Stimulated activated CD4-positive, alpha-beta T cell treated with anti-CD3 and anti-CD28 coated beads, Interleukin-2, amount 100 ng/mL, for 24 hours (primary cell): ENCODE measurements at regions not wholly inside any gene's neighbourhood (a gene's known extent, or its start where the extent isn't known, plus 50 kb on each side); places are given as distances from the start of the nearest gene placed in this dataset.
"Not testable (repeated sequence)": the region's sequence is repeated elsewhere in the genome, so short reads cannot be mapped to it uniquely, and the experiment has no call there.

Experiments used
- DNase-seq, 2 donors: peaks; one replicate each; pipeline ENCODE4 v3.0.0-alpha.2; 2020

GRCh38 chr1:194358208-194358581, 1171.8 kb upstream of the B3GALT2 start:
- DNase-seq = no peak

- DNase-seq = not testable (repeated sequence)
Measured at GRCh38 chr1:194357573-194358207, 1171.3 kb upstream of the B3GALT2 start.

GRCh38 chr1:194355488-194356106, 1169.2 kb upstream of the B3GALT2 start:
- no peak for DNase-seq

- DNase-seq = no peak
Measured at GRCh38 chr1:194353121-194353520, 1166.7 kb upstream of the B3GALT2 start.

DNA sequence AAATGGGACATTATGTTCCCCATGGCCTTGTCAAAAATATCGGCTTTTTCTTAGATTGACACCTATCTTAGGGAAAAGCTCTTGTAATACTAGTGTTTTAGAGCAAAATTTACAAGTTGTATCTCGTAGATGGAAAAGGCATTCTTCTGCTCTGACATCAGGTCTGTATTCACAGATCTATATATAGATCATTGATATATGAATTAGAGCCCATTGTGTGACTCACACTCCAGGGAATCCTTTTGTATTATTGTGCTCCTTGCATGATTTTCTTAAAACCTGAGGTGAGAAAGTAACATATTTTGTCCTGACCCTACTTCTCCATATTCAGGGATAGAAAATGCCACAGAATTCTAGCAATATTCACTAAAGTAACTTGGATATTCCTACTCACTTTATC, 1160.8 kb upstream of the B3GALT2 start:
- DNase-seq = no peak

GRCh38 chr1:194342484-194343262, 1156.3 kb upstream of the B3GALT2 start:
- DNase-seq = no peak

- no peak for DNase-seq
Measured at GRCh38 chr1:194341587-194341986, 1155.2 kb upstream of the B3GALT2 start.

GRCh38 chr1:194339471-194339870, 1153.1 kb upstream of the B3GALT2 start:
- no peak for DNase-seq

DNA sequence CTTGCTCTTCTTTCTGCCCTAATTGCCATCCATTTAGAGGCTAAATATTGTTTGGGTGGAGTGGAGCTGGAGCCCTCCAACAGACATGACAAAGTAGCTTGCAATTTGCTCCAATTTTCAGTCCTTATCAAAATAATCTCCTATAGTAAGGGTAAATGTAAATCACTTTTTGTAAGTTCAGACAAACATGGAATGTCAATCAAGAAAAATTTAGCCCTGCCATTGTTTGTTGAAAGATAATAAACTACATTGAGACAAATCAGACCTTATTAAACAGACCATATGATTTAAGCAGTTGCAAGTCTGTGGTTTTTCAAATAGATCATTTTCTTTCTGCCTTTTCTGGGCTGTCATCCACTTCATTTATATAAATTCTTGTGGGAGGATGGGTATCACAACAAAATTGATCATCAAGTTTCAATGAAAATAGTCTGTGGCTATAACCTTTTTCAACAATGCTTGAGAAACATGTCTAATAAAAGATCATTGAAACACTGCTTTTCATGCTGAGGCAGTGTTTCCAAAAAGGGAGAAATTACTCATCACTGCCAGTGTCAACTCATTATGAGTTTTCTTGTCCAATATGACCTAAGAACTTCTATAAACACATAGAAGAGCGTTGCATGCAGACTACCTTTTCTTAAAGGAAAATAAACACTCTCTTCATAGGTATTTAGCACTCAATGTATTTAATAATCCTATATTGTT, 1152.0 kb upstream of the B3GALT2 start:
- no peak for DNase-seq

- no peak for DNase-seq
Measured at GRCh38 chr1:194333240-194333639, 1146.8 kb upstream of the B3GALT2 start.

GRCh38 chr1:194331758-194332157, 1145.3 kb upstream of the B3GALT2 start:
- DNase-seq = no peak

- no peak for DNase-seq
Measured at GRCh38 chr1:194322751-194323150, 1136.3 kb upstream of the B3GALT2 start.

DNA sequence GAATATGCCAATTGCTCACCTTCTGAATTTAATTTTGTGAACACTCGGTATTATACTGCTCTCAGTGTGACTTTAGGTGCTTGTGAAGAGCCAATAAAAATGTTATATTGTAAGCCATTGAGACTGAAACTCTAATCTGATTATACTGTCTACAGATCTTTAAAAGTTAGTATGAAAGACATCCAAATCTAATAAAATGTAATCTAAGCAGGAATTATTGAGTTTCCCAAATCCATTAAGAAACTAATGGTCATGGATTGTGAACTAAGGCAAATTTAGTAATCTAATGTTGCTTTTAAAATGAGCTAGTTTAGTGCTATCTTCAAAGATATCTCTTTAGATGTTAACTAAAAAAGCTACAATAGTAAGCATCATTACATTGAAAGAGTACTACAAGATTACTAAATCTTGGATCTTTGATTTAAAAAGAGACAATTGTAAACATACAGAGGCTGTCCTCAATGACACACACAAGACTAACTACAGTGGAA, 1132.4 kb upstream of the B3GALT2 start:
- no peak for DNase-seq

- no peak for DNase-seq
Measured at GRCh38 chr1:194309697-194310096, 1123.3 kb upstream of the B3GALT2 start.

DNA sequence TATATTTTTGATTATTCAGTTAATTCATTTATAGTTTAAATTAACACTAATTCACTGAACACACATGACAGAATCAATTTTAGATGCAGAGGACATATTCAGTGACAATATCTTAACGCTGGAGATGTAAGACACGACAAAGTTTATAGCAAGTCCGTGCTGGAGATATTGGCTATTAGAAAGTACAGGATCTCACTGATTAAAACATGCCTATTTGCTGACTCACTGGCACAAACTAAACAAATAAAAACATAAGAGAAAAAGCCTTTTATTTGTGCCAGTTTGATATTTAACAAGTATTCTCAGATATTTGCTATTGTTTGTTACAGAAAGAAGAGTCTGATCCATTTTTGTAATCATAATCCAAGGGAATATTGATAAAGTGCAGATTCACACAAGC, 1122.9 kb upstream of the B3GALT2 start:
- DNase-seq = no peak

GRCh38 chr1:194300776-194301175, 1114.4 kb upstream of the B3GALT2 start:
- no peak for DNase-seq

- no peak for DNase-seq
Measured at GRCh38 chr1:194300340-194300739, 1113.9 kb upstream of the B3GALT2 start.

DNA sequence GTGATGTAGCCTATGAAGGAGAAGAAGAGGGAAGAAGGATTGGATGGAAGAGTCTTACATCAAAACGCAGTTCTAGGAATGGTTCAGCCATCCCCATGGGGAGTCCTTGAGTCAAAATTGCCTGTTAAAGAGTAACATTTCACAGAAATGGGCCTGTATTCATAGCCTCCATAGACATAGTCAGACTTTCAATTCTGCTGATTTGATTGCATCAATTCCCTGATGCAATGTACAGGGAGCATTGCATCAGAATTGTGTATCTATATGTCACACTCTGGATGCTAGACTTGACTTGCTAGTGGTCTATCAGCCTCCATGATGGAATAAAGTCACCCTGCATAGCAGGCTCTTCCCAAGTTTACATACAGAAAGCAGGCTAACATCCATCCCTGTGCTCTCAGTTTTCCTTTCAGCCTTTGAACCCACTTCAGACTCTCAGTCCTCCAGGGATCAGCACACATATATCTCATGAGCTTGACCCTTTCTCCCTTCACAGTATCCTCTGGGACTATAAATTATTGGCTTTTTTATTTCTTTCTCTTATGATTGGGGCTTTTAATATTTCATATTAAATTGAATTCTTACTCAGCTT, 1111.7 kb upstream of the B3GALT2 start:
- DNase-seq = no peak

- no peak for DNase-seq
Measured at GRCh38 chr1:194297094-194297493, 1110.7 kb upstream of the B3GALT2 start.

DNA sequence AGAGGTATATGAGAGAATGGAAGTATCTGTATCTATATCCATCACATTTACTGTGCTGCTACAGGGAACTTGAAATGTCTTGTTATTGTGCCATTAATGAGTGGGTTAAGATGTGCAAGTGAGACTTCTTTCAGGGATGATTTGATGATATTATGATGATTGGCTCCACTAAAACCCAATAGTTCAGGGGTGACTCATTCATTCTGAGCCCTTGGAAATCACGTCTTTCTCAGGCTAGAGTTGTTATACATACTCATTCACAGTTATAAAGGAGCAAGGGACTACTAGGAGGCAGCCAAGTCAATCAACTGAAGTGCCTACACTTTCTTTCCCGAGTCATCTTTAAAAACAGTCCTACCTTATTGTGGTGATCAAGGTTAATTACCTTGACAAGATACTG, 1109.8 kb upstream of the B3GALT2 start:
- no peak for DNase-seq

DNA sequence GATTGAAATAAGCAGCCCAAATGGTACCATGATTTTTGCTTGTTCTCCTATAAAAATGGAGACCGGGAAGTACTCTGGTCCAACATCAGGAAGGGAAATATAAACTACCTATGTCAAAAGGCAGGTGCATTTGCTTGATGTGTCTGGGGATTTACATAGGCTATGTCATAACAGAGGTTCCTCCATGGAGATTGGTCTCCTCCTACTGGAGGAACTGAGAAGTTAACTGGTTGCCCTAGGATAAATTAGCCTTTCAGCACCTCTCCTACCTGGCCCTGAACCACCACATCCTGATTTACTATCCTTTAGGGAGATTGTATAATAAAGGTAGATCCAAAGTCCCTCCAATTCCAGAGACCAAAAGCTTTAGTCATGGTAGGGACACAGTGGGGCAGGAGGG, 1109.3 kb upstream of the B3GALT2 start:
- no peak for DNase-seq

DNA sequence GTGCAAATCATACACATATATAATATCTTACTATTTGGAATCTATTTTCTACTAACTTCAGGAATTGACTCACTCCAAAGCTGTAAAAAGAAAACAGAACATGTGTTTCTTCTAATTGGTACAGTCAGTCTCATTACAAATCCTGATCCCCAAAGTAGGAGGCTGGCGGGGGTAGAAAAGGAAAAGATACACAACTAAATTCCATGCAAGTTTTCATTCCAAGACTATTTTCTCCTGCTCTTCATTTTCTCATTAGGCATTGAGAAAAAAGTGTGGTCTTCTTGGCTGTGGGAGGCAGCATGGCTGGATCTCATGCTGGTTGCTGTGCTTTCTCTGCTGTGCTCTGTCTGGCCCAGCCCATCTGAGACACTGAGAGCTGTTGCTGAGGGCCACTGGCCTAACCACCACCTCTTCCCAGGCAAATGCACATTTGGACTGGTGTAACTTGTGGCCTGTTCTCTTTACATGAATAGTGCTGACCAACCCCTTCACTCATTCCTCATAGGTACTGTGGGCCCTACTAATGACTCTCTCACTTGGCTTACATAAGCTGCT, 1107.5 kb upstream of the B3GALT2 start:
- no peak for DNase-seq

GRCh38 chr1:194292966-194293365, 1106.6 kb upstream of the B3GALT2 start:
- no peak for DNase-seq
